IMR-90 (cell line): ENCODE measurements at regions not wholly inside any gene's neighbourhood (a gene's known extent, or its start where the extent isn't known, plus 50 kb on each side); places are given as distances from the start of the nearest gene placed in this dataset.

Source experiments
- ATAC-seq: fragments of 200-7000 bp; cut with Tn5 transposase; 2 replicates; pipeline ENCODE4 v1.9.1; 2020; ENCODE audit warnings: low read depth, mild to moderate bottlenecking, moderate library complexity
- BruUV-seq: library from RNA; stranded (reverse); fragments of 400-500 nt; replicated peaks from 2 replicates; lab custom pipeline; 2021; lab: Mats Ljungman, UMichigan
- CTCF ChIA-PET: fragments of 300-600 bp; formaldehyde crosslinking; extraction: SDS; loops from one replicate; lab custom pipeline; 2021; ENCODE audit warnings: antibody characterized with exemption; lab: Yijun Ruan, JAX
- POLR2A ChIA-PET: fragments of 300-600 bp; sonication (Branson Sonifier 250); formaldehyde crosslinking; loops from one replicate; lab custom pipeline; 2022; ENCODE audit warnings: antibody characterized with exemption; ENCODE audit not compliant: unreplicated experiment; lab: Charles Lee
- DNase-seq: peaks from one replicate; pipeline ENCODE4 v3.0.0; 2013
- H2AFZ ChIP-seq: replicated peaks from 2 replicates; pipeline ENCODE3; 2013; ENCODE audit warnings: low read length, mild to moderate bottlenecking; ENCODE audit not compliant: poor library complexity
- H2AK5ac ChIP-seq: 2 replicates; pipeline ENCODE4 v1.6.1; 2013; ENCODE audit warnings: low read depth, low read length, inconsistent platforms
- H2AK9ac ChIP-seq: replicated peaks from 2 replicates; pipeline ENCODE3; 2013; ENCODE audit warnings: mild to moderate bottlenecking, low read depth, low read length, moderate library complexity; ENCODE audit not compliant: poor library complexity
- H2BK120ac ChIP-seq: 2 replicates; pipeline ENCODE4 v1.6.1; 2013; ENCODE audit warnings: low read depth, low read length, inconsistent platforms
- H2BK15ac ChIP-seq: 3 replicates; pipeline ENCODE4 v1.6.1; 2013; ENCODE audit warnings: low read depth, low read length, inconsistent platforms
- H2BK20ac ChIP-seq: 2 replicates; pipeline ENCODE4 v1.6.1; 2013; ENCODE audit warnings: low read depth, mild to moderate bottlenecking, inconsistent platforms, low read length, moderate library complexity
- H2BK5ac ChIP-seq: 2 replicates; pipeline ENCODE4 v1.6.1; 2013; ENCODE audit warnings: mild to moderate bottlenecking, low read depth, low read length, inconsistent platforms; ENCODE audit not compliant: poor library complexity, severe bottlenecking
- H3K14ac ChIP-seq: replicated peaks from 2 replicates; pipeline ENCODE4 v1.6.1; 2013; ENCODE audit warnings: low read depth, low read length, inconsistent platforms
- H3K18ac ChIP-seq: 2 replicates; pipeline ENCODE4 v1.6.1; 2013; ENCODE audit warnings: low read depth, low read length, control low read depth
- H3K23ac ChIP-seq: 2 replicates; pipeline ENCODE4 v1.6.1; 2013; ENCODE audit warnings: low read depth, low read length, inconsistent platforms
- H3K27ac ChIP-seq: 2 replicates; pipeline ENCODE4 v1.5.1; 2013; ENCODE audit warnings: mild to moderate bottlenecking, control low read depth, low read length; ENCODE audit not compliant: insufficient read depth
- H3K27me3 ChIP-seq: 2 replicates; pipeline ENCODE4 v1.6.1; 2013; ENCODE audit warnings: low read length; ENCODE audit not compliant: control insufficient read depth, insufficient read depth
- H3K36me3 ChIP-seq: 2 replicates; pipeline ENCODE4 v1.6.1; 2013; ENCODE audit warnings: low read length, mixed read lengths; ENCODE audit not compliant: control insufficient read depth, insufficient read depth
- H3K4ac ChIP-seq: 2 replicates; pipeline ENCODE4 v1.6.1; 2013; ENCODE audit warnings: low read depth, low read length, inconsistent platforms
- H3K4me1 ChIP-seq: 2 replicates; pipeline ENCODE4 v1.6.1; 2013; ENCODE audit warnings: low read length, mixed read lengths; ENCODE audit not compliant: control insufficient read depth, insufficient read depth
- H3K4me2 ChIP-seq: 2 replicates; pipeline ENCODE4 v1.6.1; 2013; ENCODE audit warnings: low read depth, mild to moderate bottlenecking, control low read depth, low read length, moderate library complexity
- H3K4me3 ChIP-seq: 2 replicates; pipeline ENCODE4 v1.5.1; 2013; ENCODE audit warnings: low read depth, mild to moderate bottlenecking, control low read depth, low read length, moderate library complexity; ENCODE audit not compliant: insufficient read depth
- H3K56ac ChIP-seq: 2 replicates; pipeline ENCODE4 v1.6.1; 2013; ENCODE audit warnings: low read length, inconsistent platforms; ENCODE audit not compliant: insufficient read depth; ENCODE audit errors: extremely low read depth
- H3K79me1 ChIP-seq, 2 experiments: 2 replicates each; pipeline ENCODE4 v1.6.1; 2013; ENCODE audit warnings: low read length in 2 of 2, inconsistent platforms in 1 of 2, low read depth in 1 of 2
- H3K9ac ChIP-seq: 2 replicates; pipeline ENCODE4 v1.6.1; 2013; ENCODE audit warnings: low read depth, low read length, control low read depth
- H3K9me1 ChIP-seq: 2 replicates; pipeline ENCODE4 v1.6.1; 2013; ENCODE audit warnings: low read length, inconsistent platforms; ENCODE audit not compliant: insufficient read depth
- H3K9me3 ChIP-seq: 2 replicates; pipeline ENCODE4 v1.6.1; 2013; ENCODE audit warnings: low read length; ENCODE audit not compliant: control insufficient read depth, insufficient read depth
- H4K20me1 ChIP-seq: 2 replicates; pipeline ENCODE4 v1.6.1; 2013; ENCODE audit warnings: low read length, inconsistent platforms; ENCODE audit not compliant: insufficient read depth
- H4K5ac ChIP-seq: 2 replicates; pipeline ENCODE4 v1.6.1; 2013; ENCODE audit warnings: mild to moderate bottlenecking, low read depth, low read length, control low read depth
- H4K8ac ChIP-seq, 2 experiments: 2 replicates each; pipeline ENCODE4 v1.6.1; 2013; ENCODE audit warnings: low read depth in 2 of 2, low read length in 2 of 2, control low read depth in 1 of 2, inconsistent platforms in 1 of 2
- H4K91ac ChIP-seq: 2 replicates; pipeline ENCODE4 v1.6.1; 2013; ENCODE audit warnings: low read depth, low read length, inconsistent platforms; ENCODE audit not compliant: insufficient read depth
- BHLHE40 ChIP-seq: fragments of 150-350 bp; IDR thresholded peaks from 2 replicates; pipeline ENCODE4 v1.6.1; 2016; ENCODE audit warnings: mild to moderate bottlenecking, low read depth, low read length
- CEBPB ChIP-seq: IDR thresholded peaks from 2 replicates; pipeline ENCODE4 v1.6.1; 2012; ENCODE audit warnings: low read depth, low read length, improper control_type of control experiment
- CHD1 ChIP-seq: IDR thresholded peaks from 2 replicates; pipeline ENCODE4 v1.6.1; 2012; ENCODE audit warnings: low read depth, low read length, improper control_type of control experiment
- FOS ChIP-seq: fragments of 150-350 bp; IDR thresholded peaks from 2 replicates; pipeline ENCODE4 v1.6.1; 2016; ENCODE audit warnings: low read depth, low read length
- MAFK ChIP-seq: IDR thresholded peaks from 2 replicates; pipeline ENCODE4 v1.6.1; 2012; ENCODE audit warnings: low read depth, low read length, improper control_type of control experiment
- MAZ ChIP-seq: IDR thresholded peaks from 2 replicates; pipeline ENCODE4 v1.6.1; 2012; ENCODE audit warnings: low read depth, mild to moderate bottlenecking, low read length, improper control_type of control experiment, moderate library complexity, borderline replicate concordance
- MXI1 ChIP-seq: IDR thresholded peaks from 2 replicates; pipeline ENCODE4 v1.6.1; 2012; ENCODE audit warnings: low read depth, mild to moderate bottlenecking, low read length, moderate library complexity, borderline replicate concordance
- NFE2L2 ChIP-seq: fragments of 150-350 bp; IDR thresholded peaks from 2 replicates; pipeline ENCODE4 v1.6.1; 2016; ENCODE audit warnings: low read depth, mild to moderate bottlenecking, low read length
- POLR2A ChIP-seq: IDR thresholded peaks from 2 replicates; pipeline ENCODE4 v1.6.1; 2012; ENCODE audit warnings: mild to moderate bottlenecking, low read depth, low read length
- RAD21 ChIP-seq: IDR thresholded peaks from 2 replicates; pipeline ENCODE4 v1.6.1; 2012; ENCODE audit warnings: low read length, improper control_type of control experiment
- RCOR1 ChIP-seq: IDR thresholded peaks from 2 replicates; pipeline ENCODE4 v1.6.1; 2012; ENCODE audit warnings: mild to moderate bottlenecking, low read length, improper control_type of control experiment; ENCODE audit not compliant: insufficient replicate concordance
- RFX5 ChIP-seq: IDR thresholded peaks from 2 replicates; pipeline ENCODE4 v1.8.0; 2012; ENCODE audit warnings: low read depth, mild to moderate bottlenecking, low read length, moderate library complexity
- SMC3 ChIP-seq: fragments of 150-350 bp; IDR thresholded peaks from 2 replicates; pipeline ENCODE4 v1.6.1; 2016; ENCODE audit warnings: low read depth, mild to moderate bottlenecking, antibody characterized with exemption, low read length, moderate library complexity
- WGBS, 2 experiments: methylation state at CpG; one replicate each; pipeline versions ENCODE4 v1.1.5 to v1.1.7; 2013; ENCODE audit warnings: missing lambda C conversion rate in 2 of 2; ENCODE audit not compliant: insufficient read length in 1 of 2; ENCODE audit errors: extremely low coverage in 2 of 2; 5-methylcytosine and 5-hydroxymethylcytosine counted together
- dilution Hi-C: fragments of 300-500 bp; cut with HindIII; formaldehyde crosslinking; loops from one replicate; pipeline ENCODE4 v1.14.3; 2018; ENCODE audit warnings: low sequenced_read_pairs; ENCODE audit not compliant: unreplicated experiment
- in situ Hi-C: fragments of 300-500 bp; cut with MboI; formaldehyde crosslinking; loops from 3 replicates; pipeline ENCODE4 v1.14.3; 2019; ENCODE audit warnings: low sequenced_read_pairs, inconsistent platforms, mixed read lengths
- intact Hi-C: fragments of 100-400 bp; cut with micrococcal nuclease; formaldehyde crosslinking; loops from 2 replicates; pipeline ENCODE4 v1.10.0; 2022
- TF ChIP-seq, protein P1 (sequence below): fragments of 150-350 bp; IDR thresholded peaks from 2 replicates; pipeline ENCODE4 v1.6.1; 2016; ENCODE audit warnings: low read depth, mild to moderate bottlenecking, low read length, moderate library complexity, borderline replicate concordance
- TF ChIP-seq, protein P2 (sequence below): conservative IDR thresholded peaks from 2 replicates; pipeline ENCODE4 v1.5.1; 2012; ENCODE audit warnings: mild to moderate bottlenecking, low read depth, low read length, improper control_type of control experiment
- TF ChIP-seq, protein P3 (sequence below): fragments of 150-350 bp; IDR thresholded peaks from 2 replicates; pipeline ENCODE4 v1.6.1; 2017; ENCODE audit warnings: mild to moderate bottlenecking, antibody characterized with exemption, low read length, low read depth

DNA sequence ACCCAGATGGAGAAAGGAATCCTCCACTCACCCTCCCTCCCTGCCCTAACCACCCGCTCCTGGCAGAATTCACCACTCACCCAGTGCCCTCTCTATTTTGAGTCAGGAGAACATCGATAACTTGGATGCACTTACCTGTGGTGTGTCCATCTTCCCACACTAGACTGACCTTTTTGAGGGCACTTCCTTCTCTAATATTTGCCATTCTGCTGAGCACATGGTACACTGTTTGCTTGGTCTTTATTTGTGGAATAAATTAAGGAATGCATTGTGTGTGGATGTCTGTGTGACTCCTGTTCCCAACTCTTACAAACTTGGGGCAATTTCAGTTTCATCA lies 133.7 kb downstream of the ACKR3 start:
- Histone ChIP-seq H3K56ac (no peak overlapping the region), H3K9me3 (no peaks in the 10 kb centered on the region), H3K36me3 (no peaks in the 10 kb centered on the region), H2BK15ac (no peak overlapping the region), H4K8ac (no peak overlapping the region), H4K91ac (no peak overlapping the region), H2AK9ac (no peak overlapping the region), H3K14ac (no peak overlapping the region), H4K20me1 (no peaks in the 10 kb centered on the region), H2BK20ac (no peak overlapping the region), H2BK5ac (no peak overlapping the region), H4K5ac (no peak overlapping the region), H3K23ac (no peak overlapping the region), H3K4ac (no peak overlapping the region), H2AFZ (no peak overlapping the region), H3K9ac (no peak overlapping the region), H3K4me2 (no peak overlapping the region), H3K79me1 (no peaks in the 10 kb centered on the region), H3K27ac (no peak overlapping the region), H3K27me3 (peaks cover 9% of the 10 kb centered on the region), H3K4me3 (no peak overlapping the region), H3K18ac (no peak overlapping the region), H3K4me1 (no peaks in the 10 kb centered on the region), H2AK5ac (no peak overlapping the region), H3K9me1 (no peaks in the 10 kb centered on the region), H2BK120ac (no peak overlapping the region)
- ATAC-seq (no peak), DNase-seq (no peak)
- ChIA-PET POLR2A (no interaction called here), CTCF (no interaction called here)
- TF ChIP-seq MXI1 (no peak), RAD21 (no peak), CEBPB (no peak), CHD1 (no peak), RCOR1 (no peak), MAFK (no peak), POLR2A (no peak), SMC3 (no peak), BHLHE40 (no peak), MAZ (no peak), FOS (no peak), NFE2L2 (no peak), RFX5 (no peak)
- TF ChIP-seq, protein P1, sequence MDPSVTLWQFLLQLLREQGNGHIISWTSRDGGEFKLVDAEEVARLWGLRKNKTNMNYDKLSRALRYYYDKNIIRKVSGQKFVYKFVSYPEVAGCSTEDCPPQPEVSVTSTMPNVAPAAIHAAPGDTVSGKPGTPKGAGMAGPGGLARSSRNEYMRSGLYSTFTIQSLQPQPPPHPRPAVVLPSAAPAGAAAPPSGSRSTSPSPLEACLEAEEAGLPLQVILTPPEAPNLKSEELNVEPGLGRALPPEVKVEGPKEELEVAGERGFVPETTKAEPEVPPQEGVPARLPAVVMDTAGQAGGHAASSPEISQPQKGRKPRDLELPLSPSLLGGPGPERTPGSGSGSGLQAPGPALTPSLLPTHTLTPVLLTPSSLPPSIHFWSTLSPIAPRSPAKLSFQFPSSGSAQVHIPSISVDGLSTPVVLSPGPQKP: no peak
- TF ChIP-seq, protein P2, sequence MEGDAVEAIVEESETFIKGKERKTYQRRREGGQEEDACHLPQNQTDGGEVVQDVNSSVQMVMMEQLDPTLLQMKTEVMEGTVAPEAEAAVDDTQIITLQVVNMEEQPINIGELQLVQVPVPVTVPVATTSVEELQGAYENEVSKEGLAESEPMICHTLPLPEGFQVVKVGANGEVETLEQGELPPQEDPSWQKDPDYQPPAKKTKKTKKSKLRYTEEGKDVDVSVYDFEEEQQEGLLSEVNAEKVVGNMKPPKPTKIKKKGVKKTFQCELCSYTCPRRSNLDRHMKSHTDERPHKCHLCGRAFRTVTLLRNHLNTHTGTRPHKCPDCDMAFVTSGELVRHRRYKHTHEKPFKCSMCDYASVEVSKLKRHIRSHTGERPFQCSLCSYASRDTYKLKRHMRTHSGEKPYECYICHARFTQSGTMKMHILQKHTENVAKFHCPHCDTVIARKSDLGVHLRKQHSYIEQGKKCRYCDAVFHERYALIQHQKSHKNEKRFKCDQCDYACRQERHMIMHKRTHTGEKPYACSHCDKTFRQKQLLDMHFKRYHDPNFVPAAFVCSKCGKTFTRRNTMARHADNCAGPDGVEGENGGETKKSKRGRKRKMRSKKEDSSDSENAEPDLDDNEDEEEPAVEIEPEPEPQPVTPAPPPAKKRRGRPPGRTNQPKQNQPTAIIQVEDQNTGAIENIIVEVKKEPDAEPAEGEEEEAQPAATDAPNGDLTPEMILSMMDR: no peak
- TF ChIP-seq, protein P3, sequence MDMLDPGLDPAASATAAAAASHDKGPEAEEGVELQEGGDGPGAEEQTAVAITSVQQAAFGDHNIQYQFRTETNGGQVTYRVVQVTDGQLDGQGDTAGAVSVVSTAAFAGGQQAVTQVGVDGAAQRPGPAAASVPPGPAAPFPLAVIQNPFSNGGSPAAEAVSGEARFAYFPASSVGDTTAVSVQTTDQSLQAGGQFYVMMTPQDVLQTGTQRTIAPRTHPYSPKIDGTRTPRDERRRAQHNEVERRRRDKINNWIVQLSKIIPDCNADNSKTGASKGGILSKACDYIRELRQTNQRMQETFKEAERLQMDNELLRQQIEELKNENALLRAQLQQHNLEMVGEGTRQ: no peak
- WGBS, 2 experiments: no CpG with 5 or more reads among the region's 2 CpGs
- intact Hi-C loops (no loop called here), in situ Hi-C loops (no loop called here), dilution Hi-C loops (no loop called here)
- no TSS peak for BruUV-seq
